ENCODE measurements at regions not wholly inside any gene's neighbourhood (a gene's known extent, or its start where the extent isn't known, plus 50 kb on each side); places are given as distances from the start of the nearest gene placed in this dataset.

DNA sequence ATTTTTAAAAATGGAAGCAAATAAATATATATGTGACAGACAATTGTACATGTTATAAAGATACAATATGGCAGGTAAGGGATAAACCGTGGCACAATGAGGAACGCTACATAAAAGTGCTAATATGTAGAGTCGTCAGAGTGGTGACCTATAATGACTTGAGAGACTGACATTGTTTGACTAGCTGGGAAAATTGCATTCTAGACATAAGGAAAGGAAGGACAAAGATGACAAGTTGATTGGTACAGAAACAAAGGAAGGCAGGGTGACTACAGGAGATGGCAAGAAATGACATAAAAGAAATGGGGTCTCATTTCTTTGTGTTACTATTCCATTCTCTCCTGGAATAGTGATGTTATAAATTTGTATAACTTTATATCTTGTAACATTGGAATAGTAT is 420.4 kb downstream of the DSC3 start:
- TF ChIP-seq, protein P1, sequence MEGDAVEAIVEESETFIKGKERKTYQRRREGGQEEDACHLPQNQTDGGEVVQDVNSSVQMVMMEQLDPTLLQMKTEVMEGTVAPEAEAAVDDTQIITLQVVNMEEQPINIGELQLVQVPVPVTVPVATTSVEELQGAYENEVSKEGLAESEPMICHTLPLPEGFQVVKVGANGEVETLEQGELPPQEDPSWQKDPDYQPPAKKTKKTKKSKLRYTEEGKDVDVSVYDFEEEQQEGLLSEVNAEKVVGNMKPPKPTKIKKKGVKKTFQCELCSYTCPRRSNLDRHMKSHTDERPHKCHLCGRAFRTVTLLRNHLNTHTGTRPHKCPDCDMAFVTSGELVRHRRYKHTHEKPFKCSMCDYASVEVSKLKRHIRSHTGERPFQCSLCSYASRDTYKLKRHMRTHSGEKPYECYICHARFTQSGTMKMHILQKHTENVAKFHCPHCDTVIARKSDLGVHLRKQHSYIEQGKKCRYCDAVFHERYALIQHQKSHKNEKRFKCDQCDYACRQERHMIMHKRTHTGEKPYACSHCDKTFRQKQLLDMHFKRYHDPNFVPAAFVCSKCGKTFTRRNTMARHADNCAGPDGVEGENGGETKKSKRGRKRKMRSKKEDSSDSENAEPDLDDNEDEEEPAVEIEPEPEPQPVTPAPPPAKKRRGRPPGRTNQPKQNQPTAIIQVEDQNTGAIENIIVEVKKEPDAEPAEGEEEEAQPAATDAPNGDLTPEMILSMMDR (IDR thresholded peaks at IDR 0.05) = no peak
- no peak for TF ChIP-seq POLR2A (IDR thresholded peaks at IDR 0.05)
- TF ChIP-seq POLR2AphosphoS5 (IDR thresholded peaks at IDR 0.05) = no peak
